HG03354 (cell line): ENCODE measurements at regions not wholly inside any gene's neighbourhood (a gene's known extent, or its start where the extent isn't known, plus 50 kb on each side); places are given as distances from the start of the nearest gene placed in this dataset.
"Not testable (repeated sequence)": the region's sequence is repeated elsewhere in the genome, so short reads cannot be mapped to it uniquely, and the experiment has no call there.

Experiments used
- ATAC-seq: cut with Tn5 transposase; IDR thresholded peaks from one replicate; pipeline ENCODE4 v1.9.1; 2021; ENCODE audit warnings: mild to moderate bottlenecking; ENCODE audit not compliant: unreplicated experiment, poor library complexity, severe bottlenecking

- ATAC-seq, result not testable (repeated sequence)
These were observed 123.9 kb downstream of the MREG start for GRCh38 chr2:215889240-215889969.

- ATAC-seq, result no peak
These were observed 124.7 kb downstream of the MREG start for GRCh38 chr2:215888680-215889079.

- ATAC-seq, result no peak
These were observed 126.0 kb downstream of the MREG start for GRCh38 chr2:215887303-215887702.

- ATAC-seq, result no peak
These were observed 127.3 kb downstream of the MREG start for GRCh38 chr2:215886022-215886421.

- no peak for ATAC-seq
These were observed 127.8 kb downstream of the MREG start for GRCh38 chr2:215885536-215885935.

GRCh38 chr2:215884451-215885087 is 128.8 kb downstream of the MREG start:
- no peak for ATAC-seq

- ATAC-seq, result peak; percentile 65
These were observed 129.6 kb downstream of the MREG start for GRCh38 chr2:215883799-215884198.

GRCh38 chr2:215882689-215883088 is 130.7 kb downstream of the MREG start:
- ATAC-seq, result no peak

GRCh38 chr2:215881582-215881981 is 131.8 kb downstream of the MREG start:
- ATAC-seq, result no peak

- peak; percentile 75 for ATAC-seq
These were observed 132.4 kb downstream of the MREG start for GRCh38 chr2:215880970-215881369.

GRCh38 chr2:215879977-215880940 is 133.1 kb downstream of the MREG start:
- ATAC-seq, result no peak

- ATAC-seq, result no peak
These were observed 134.0 kb downstream of the MREG start for GRCh38 chr2:215879331-215879730.

- peak; percentile 41 for ATAC-seq
These were observed 134.8 kb downstream of the MREG start for GRCh38 chr2:215878476-215879063.

- no peak for ATAC-seq
These were observed 136.5 kb downstream of the MREG start for GRCh38 chr2:215876937-215877238.

GRCh38 chr2:215876139-215876936 is 137.0 kb downstream of the MREG start:
- ATAC-seq, result no peak

- no peak for ATAC-seq
These were observed 138.9 kb downstream of the MREG start for GRCh38 chr2:215874418-215874817.

GRCh38 chr2:215870986-215871385 is 142.4 kb downstream of the MREG start:
- ATAC-seq, result peak; percentile 84

GRCh38 chr2:215870088-215870490 is 143.3 kb downstream of the MREG start:
- no peak for ATAC-seq

- no peak for ATAC-seq
These were observed 144.4 kb downstream of the MREG start for GRCh38 chr2:215868846-215869543.
